Non-pigmented ciliary epithelial cell (primary cell): ENCODE measurements at regions not wholly inside any gene's neighbourhood (a gene's known extent, or its start where the extent isn't known, plus 50 kb on each side); places are given as distances from the start of the nearest gene placed in this dataset.
"Not testable (repeated sequence)": the region's sequence is repeated elsewhere in the genome, so short reads cannot be mapped to it uniquely, and the experiment has no call there.

ENCODE experiments used
- DNase-seq: peaks from one replicate; pipeline ENCODE4 v3.0.0-alpha.2; 2010; ENCODE audit warnings: low read depth

DNA sequence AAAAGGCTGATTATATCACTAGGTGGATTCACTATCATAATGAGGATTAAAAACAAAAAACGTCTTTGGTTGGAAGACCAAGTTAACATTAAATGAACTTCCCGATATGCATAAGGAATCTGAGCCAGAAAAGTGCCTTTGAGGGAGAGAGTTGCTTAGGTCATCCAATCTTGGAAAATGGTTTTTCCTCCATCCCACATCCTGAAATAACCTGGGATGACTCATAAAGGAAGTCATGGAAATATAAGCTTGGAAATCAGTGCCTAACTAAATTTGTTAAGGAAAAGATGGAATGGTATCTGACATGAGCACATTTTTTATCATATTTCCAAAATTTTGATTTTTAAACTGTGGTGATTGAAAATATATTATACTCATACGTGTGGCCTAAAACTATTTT, 66.0 kb downstream of the KBTBD8 start:
- DNase-seq, result no peak

DNA sequence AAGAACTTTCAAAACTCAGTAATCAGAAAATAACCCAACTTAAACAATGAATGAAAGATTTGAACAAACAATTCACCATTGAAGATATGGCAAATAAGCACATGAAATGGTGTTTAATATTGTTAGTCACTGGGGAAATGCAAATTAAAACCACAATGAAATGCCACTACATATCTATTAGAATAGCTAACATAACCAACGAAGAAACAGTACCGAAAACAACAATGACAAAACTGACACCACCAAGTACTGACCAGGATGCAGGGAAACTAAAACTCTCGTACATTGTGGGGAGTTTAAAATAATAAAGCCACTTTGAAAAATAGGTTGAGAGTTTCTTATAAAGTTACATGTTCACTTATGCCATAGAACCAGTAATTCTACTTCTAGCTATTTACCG, 69.1 kb downstream of the KBTBD8 start:
- no peak for DNase-seq

- not testable (repeated sequence) for DNase-seq
These were observed 74.5 kb downstream of the KBTBD8 start for GRCh38 chr3:67072640-67073039.

- DNase-seq, result no peak
These were observed 75.7 kb downstream of the KBTBD8 start for GRCh38 chr3:67073812-67074211.

GRCh38 chr3:67075295-67075694, 77.2 kb downstream of the KBTBD8 start:
- no peak for DNase-seq

DNA sequence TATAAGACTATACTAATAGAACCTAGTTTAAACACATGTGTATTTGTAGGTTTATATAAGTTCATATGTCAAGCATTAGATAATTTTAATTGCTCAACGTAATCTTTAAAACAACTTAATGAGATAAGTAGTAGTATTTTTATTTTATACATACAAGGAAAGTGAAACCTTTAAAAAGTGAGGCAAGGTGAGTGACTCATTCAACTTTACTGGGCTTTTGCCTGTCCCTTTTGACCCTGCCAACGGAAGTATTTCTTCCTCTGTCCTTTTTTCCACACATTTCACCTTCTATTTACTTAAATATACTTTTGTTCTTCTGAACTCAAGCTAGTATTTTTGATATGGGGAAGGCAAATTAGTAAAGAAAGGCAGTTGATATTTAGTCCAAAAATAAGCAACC, 78.5 kb downstream of the KBTBD8 start:
- DNase-seq, result no peak

DNA sequence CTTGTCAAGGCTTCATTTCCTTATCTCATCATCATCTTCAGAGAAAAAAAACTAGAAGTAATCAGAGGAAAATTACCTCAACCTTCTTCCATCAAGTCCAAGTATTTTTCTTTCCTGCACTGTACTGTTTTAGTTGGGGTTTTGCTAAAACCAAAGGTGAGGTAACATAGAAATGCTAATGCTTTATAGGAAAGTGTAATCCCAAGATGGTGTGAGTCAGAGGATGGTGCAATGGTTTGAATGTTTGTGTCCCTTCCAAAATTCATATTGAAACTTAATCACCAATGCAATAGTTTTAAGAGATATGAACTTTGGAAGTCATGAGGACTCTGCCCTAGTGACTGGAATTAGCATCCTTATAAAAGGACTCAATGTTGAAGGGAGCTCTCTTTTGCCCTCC, 79.5 kb downstream of the KBTBD8 start:
- peak; percentile 10 for DNase-seq

DNA sequence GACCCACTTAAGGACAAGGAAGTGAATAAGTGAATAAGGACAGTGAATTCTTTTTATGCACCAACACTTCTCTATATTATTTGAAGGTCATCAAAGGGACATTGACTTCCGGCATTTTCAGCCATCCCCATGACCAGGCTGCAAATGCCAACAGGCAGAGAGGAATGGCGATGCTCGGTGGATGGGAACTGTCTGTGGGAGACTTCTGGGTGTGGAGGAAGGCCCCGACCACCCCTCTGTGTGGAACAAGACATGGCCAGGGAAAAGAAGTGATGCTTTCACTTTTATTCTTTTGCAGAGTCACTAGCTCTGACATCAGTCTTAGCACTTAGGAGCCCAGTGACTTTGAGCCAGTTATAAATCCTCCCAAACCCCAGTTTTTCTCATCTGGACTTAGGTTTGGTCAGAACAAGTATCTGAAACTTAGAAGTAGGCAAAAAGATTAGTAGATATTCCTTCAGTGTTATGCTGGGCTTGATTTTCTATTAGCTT, 84.5 kb downstream of the KBTBD8 start:
- DNase-seq, result no peak

- no peak for DNase-seq
These were observed 85.2 kb downstream of the KBTBD8 start for GRCh38 chr3:67083277-67083676.

GRCh38 chr3:67087788-67088187, 89.7 kb downstream of the KBTBD8 start:
- DNase-seq, result no peak

- DNase-seq, result peak; percentile 46
These were observed 92.4 kb downstream of the KBTBD8 start for GRCh38 chr3:67090474-67090873.

DNA sequence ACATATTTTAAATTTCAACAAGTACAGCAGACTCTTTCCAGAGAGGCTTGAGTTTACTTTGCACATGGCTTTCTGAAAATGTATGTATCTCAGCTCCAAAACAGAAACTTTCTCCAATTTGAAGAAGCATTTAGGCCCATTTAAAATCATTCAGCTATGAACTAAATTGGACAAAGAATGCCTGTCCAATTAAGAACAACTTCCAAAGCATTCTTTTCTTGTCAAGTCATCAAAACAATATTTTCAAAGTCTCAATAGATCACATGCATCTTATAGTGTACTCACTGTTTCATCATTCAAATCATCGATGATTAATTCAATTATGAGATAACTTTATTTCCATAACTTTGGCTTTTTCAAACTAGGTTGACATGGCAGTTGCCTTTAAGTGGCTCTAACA, 95.2 kb downstream of the KBTBD8 start:
- no peak for DNase-seq

DNA sequence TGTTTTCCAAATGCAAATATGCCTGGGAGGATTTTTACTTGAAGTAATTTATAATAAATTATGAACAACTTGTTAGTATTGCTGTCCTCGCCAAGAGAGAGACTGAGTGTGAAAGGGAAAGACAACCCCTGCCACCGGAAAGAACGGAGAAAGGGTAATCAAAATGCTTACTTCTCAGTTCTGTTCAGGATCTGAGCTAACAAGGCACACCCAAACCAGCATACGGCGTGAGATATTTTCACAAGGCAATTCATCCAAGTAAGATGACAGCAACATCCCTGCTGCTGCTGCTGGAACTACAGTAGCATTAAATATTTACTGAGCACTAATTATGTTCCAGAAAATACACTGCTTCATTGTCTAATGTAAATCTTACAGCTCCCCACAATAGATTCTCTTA, 96.1 kb downstream of the KBTBD8 start:
- DNase-seq, result no peak

GRCh38 chr3:67094774-67095173, 96.7 kb downstream of the KBTBD8 start:
- DNase-seq, result no peak

DNA sequence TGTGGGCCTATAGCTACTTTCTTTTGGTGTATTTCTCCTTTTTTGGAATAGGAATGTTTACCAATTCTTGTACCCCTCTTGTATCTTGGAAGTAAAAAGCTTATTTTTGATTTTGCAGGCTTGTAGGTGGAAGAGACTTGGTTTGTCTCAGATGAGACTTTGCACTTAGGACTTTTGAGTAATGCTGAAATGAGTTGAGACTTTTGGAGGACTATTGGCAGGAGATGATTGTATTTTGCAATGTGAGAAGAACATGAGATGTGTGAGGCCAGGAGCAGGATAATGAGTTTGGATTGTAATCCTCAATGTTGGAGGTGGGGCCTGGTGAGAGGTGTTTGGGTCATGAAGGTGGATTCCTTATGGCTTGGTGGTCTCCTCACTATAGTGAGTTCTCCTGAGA, 106.3 kb downstream of the KBTBD8 start:
- DNase-seq, result no peak

GRCh38 chr3:67106874-67107273, 108.8 kb downstream of the KBTBD8 start:
- DNase-seq, result no peak

- peak; percentile 69 for DNase-seq
These were observed 111.6 kb downstream of the KBTBD8 start for GRCh38 chr3:67109651-67110204.

DNA sequence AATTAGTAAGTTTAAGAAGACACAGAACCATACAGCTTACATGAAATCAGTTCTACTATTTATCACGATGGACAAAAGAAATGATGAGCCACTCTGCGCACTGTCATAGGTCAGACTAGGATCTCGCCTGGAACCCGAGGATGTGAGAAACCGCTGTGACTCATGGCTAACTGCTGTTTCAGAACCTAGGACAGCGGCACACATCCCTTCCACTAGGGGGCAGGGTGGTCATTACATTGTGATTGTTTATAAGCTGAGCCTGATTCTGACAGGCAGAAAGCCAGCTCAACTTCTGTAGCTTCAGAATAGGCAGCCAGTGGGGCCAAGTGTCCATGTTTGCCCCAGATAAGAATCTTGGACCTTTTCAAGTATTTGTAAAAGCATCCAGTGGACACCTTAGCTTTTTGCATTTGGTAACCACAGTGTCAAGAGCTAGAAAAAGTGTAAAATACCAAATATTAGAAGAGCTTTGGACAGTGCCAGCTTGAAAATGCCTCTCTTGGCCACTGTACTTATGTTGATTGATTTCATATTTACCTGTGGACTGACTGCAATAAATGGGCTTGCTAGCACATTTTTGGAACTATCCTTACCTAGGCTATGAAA, 115.8 kb downstream of the KBTBD8 start:
- DNase-seq, result peak; percentile 63

GRCh38 chr3:67118122-67118521, 120.0 kb downstream of the KBTBD8 start:
- DNase-seq, result no peak

DNA sequence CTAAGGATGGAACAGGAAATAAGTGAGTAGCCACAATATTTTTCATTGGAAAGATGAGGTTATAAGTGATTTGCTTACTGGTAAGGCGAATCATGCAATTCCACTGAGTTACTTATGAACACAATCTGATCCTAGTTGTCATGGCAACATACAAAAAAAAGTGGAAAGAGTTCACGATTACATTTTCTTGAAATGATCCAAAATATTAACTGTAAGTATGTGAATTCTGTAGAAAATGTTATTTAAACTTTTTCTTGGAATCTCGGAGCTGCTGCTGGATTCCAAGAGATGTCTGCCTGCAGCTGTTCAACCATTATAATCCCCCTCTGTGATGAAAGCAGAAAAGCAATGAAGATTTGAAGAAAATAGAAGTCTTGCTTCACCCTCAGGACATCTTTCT, 120.5 kb downstream of the KBTBD8 start:
- DNase-seq, result no peak

GRCh38 chr3:67123914-67124313, 125.8 kb downstream of the KBTBD8 start:
- no peak for DNase-seq

DNA sequence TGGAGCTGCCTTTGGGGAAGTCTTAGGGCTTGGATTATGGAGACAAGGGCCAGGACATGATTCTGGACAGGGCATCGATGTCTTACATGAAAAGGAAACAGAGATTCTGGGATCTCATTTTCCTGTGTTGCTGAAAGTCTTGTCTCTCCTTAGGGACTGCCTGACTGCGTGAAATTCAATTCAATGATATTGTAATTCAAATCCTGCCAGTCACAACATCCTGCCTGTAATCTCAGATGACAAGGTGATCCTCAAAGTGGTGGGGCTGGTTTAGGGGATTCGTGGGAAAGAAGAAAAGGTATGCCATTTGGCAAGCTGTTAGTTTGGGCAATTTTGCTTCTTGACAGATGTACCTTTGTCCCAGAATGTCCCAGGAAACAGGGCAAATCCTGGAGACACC, 129.1 kb downstream of the KBTBD8 start:
- DNase-seq, result no peak

DNA sequence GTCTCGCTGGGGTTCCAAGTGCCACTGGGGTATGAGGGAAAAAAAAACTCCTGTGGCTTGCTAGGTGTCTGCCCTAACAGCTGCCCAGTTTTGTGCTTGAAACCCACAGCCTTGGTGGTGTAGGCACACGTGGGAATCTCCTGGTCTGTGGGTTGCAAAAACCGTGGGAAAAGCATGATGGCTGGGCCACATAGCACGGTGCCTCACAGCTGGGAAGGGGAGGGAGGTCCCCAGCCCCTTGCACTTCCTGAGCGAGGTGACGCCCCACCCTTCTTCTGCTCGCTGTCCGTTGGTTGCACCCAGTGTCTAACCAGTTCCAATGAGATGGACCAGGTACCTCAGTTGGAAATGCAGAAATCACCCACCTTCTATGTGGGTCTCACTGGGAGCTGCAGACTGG, 144.3 kb downstream of the KBTBD8 start:
- no peak for DNase-seq

GRCh38 chr3:67145738-67146137, 147.6 kb downstream of the KBTBD8 start:
- no peak for DNase-seq
